A172 (cell line): ENCODE measurements at regions not wholly inside any gene's neighbourhood (a gene's known extent, or its start where the extent isn't known, plus 50 kb on each side); places are given as distances from the start of the nearest gene placed in this dataset.

Source experiments
- DNase-seq: peaks from one replicate; pipeline ENCODE4 v3.0.0-alpha.2; 2015; ENCODE audit warnings: low spot score

DNA sequence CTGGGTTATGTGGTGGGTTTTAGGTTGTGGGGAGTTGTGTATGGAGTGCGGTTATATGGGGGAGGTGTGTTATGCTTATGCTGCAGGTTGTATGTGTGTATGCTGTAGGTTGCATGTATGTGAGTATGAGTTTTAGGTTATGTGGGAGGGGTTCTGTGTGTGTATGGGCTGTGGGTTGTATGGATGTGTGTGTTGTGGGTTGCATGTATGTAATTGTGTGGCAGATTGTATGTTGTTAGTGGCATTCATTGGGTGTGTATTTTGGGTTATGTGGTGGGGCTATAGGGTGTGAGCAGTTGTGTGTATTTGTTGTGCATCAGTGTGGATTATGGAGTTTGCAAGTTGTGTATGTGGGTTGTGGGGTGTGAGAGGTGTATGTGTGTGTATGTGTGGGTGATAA is 277.4 kb downstream of the NPIPA8 start:
- no peak for DNase-seq

DNA sequence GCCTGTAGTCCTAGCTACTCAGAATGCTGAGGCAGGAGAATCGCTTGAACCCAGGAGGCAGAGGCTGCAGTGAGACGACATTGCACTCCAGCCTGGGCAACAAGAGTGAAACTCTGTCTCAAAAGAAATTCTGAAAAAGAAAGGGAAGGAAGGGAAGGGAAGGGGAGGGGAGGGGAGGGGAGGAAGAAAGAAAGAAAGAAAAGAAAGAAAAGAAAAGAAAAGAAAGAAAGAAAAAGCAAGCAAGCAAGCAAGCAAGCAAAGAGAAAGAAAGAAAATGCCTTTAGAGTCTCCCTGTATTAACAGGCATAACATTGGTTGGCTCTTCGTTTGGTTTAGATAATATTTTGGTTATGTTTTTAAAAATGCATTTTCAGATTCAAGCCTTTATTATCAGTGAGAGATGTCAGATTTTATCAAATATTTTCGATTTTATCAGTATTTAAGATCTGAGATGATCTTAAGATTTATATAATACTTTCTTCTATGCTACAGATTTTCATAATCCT is 281.1 kb downstream of the NPIPA8 start:
- no peak for DNase-seq

DNA sequence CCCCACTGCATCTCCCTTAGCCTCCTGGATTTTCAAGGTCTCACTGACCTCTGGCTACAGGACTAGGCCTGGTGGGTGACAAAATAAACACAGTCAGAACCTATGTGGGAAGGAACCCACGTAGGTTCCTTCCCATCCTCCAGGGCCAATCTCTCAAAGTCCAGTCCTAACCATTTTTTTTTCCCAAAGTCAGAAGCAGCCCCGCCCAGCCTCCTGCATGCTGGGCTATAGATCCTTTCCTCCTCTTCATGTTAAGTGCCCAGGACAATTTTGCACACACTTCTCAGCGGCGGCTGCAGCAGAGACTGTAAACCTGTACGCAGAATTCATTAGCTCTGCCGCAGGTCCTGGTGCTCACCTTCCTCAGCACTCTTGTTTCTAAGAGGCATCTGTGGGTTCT is 285.8 kb downstream of the NPIPA8 start:
- DNase-seq, result no peak

DNA sequence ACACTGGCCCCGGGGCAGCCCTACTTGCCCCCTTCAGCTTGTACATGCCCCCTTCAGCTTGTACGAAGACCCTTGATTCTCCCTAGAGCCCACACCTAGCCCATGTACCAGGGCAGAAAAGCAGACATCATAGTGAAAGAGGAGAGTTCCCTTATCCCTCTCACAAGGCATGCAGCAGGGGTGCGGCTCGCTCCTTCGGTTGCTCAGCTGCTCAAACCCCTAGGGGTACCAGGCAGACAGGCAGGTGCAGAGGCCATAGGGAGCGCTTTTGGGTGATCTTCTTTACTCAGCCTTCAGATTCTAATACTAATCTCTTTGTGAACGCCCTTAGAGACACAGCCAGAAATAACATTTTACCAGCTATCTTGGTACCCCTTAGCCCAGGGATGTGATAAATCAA is 286.3 kb downstream of the NPIPA8 start:
- DNase-seq, result no peak

DNA sequence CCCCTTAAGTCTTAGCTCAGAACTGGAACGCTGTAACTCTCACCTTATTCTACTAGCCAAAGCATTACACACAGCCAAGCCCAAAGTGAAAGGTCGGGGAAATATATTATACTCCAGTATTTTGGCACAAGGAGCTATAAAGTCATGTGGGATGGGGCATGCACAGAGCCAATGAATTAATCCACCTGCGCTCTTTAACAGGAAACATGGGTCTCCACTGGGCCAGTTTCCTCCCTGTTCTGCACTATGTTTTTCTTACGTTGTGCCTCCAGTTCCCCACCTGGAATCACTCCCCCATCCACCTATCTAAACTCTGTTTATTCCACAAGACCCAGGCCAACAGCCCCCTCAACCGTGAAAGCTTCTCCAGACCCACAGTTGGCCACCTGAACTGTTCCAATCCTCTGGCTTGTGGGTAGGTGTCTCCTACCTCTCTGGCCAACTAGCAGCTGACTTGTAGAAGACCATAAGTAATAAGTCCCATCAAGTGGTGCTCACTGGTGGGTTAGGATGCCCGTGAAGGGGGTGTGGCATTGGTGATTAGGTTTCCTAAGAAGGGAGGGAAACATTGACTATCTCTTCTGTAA is 286.9 kb downstream of the NPIPA8 start:
- no peak for DNase-seq

DNA sequence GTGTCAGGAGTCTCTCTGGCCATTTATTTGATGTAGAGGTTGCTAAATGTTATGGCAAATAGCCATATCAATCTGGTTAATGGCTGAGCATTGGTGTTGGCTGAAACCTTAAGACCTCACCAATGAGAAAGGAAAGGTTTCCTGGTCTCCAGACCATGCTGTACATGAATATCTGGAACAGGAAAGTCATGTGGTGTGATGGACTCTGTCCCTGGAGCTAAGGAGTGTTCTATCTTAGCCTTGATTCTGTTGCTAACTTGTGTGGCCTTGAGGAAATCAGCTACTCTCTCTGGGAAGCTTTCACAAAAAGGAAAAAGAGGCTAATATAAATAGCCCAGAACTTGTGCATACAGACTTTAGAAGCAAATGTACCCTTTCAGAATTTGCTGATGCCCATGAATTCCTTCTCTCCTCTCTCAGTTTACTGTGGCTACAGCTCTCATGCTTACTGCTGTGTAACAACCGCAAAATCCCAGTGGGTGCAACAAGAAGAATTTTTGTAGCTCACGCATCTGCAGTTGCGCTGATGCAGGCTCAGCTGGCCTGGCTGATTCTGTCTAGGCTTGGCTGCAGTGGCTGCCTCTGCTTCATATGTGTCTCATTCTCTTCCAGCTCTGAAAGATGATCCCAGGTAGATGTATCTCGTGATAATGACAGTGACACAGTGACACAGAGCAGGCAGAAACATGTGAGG is 287.5 kb downstream of the NPIPA8 start:
- no peak for DNase-seq

DNA sequence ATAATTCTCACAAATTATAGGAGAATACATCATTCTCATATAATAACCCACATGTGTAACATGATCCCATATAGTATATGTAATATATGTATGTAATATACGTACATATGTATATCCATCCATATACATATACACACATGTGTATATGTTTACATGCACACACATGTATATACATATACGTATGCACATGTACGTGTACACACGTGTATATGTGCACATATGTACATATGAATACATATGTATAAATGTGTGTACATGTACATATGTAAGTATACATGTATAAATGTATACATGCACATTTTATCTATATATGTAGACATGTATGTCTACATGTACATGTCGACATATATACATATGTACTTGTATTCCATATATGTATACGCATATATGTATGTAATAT is 288.8 kb downstream of the NPIPA8 start:
- no peak for DNase-seq

DNA sequence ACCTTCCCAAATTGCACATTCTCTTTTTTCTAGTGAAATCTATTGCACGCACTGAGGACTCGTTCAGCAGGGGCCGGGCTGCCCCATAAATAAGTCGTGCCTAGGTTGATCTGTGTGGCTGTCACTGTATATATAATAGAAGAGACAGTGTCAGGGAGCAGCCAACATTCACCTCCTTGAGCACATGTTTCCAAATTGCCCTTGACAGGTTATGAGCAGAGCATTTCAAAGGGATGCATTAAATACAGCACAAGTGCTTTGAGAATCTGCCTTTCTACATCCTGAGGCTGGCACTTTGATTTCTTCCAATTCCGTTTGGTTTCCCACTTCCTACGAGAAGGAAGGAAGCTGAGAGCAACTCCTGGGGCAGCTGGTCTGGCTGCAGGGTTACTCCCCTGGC is 291.2 kb downstream of the NPIPA8 start:
- DNase-seq, result no peak

- no peak for DNase-seq
These were observed 294.4 kb downstream of the NPIPA8 start for GRCh38 chr16:18041864-18042834.

DNA sequence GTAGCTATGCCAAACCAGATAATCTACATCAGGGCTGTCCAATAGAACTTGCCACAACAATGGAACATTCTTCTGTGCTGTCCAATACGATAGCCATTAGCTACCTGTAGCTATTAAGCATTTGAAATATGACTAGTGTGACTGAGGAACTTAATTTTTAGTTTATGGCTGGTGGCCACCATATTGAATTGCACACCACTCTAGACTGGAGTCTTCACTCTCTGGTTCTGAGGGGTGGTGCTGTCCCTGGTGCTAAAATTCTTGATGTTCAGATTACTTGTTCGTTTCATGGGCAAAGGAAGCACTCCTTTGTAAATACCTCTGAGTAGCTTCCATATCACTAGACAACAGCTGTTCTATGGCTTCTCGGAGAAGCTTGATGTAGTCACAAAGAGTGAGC is 296.6 kb downstream of the NPIPA8 start:
- no peak for DNase-seq

DNA sequence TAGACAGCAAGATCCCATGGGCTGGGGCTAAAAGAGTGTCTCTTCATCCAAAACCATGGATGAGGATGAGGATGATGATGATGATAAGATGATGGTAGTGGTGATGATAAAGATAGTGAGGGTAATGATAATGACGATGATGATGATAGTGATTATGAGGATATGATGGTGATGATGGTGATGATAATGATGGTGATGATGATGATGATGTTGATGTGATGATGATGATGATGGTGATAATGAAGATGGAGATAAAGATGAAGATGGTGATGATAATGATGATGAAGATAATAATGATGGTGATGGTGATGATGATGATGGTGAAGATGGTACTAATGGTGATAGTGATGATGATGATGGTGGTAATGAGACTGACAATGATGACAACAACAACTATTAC is 299.5 kb downstream of the NPIPA8 start:
- DNase-seq, result no peak

DNA sequence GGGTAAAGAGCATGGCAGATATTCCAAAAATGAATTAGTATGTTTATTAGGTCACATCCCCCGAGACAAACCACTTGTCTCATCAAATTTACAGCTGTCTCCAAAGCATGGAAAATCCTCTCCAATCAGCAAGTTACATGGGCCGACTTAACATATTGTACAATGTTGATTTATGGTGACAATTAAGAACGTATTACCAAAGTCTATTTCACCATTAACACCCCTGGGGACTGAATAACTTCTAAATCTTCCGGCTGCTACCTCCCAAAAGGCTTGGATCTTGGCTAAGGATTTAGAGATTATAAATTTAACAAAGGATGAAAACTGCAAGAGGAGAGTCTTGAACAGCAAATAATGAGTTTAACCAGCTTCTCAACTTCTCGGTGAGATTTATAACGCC is 311.9 kb downstream of the NPIPA8 start:
- DNase-seq, result no peak

GRCh38 chr16:18018376-18018775 is 318.2 kb downstream of the NPIPA8 start:
- DNase-seq, result no peak

DNA sequence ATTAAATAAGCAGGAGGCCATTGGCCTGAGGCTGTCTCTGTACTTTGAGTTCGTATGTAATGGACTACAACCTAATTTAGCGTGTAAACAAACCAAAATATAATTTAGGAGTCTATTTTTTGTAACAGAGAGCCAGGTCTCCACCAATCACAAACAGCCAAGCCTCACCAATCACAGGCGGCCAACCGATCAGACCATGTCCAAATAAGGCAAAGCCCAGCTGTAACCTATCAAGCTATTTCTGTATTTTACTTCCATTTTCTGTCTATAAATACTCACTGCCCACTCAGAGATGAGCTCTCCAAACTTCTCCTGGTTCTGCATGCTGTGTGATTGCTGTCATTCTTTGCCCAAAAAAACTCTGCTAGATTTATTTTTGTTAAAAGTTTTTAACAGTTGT is 322.7 kb downstream of the NPIPA8 start:
- DNase-seq, result no peak

DNA sequence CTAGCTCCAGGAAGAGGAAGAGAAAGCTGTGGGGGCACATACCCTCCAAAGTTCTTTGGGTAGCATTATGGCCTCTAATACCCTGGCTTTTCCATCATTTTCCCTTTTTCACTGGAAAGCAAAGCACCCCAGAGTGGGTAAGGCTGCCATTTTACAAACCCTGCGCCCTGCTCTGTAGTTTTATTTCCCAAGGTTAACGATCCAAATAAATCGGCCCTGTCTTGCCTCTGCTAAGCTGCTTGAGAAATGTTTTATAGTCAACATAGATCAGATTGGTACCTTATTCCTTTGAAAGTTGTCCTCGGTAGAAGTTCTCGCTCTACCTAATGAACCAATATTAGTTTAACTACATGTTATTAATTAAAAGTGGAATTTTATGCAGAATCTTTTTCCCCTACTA is 328.2 kb downstream of the NPIPA8 start:
- no peak for DNase-seq

DNA sequence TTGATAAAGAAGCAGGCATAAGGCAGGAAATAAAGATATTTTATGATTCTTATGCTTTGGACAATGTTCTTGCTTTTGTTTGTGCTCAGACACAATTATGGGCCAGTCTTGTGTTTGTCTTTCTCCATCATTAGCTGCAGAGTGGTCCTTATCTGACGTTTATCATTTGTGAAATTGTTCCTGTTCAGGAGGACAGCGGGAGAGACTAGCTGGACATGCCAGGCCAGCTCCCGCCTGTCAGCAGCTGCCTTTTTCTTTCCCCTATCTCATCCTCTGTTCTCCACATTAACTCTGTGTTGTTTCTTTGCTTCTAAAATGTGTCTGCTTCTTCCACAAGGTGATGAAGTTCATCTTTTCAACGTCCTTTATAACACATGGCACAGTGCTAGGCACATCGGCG is 333.5 kb downstream of the NPIPA8 start:
- DNase-seq, result no peak

- DNase-seq, result no peak
These were observed 337.5 kb downstream of the NPIPA8 start for GRCh38 chr16:17998996-17999395.

- DNase-seq, result no peak
These were observed 338.0 kb downstream of the NPIPA8 start for GRCh38 chr16:17998550-17998949.

DNA sequence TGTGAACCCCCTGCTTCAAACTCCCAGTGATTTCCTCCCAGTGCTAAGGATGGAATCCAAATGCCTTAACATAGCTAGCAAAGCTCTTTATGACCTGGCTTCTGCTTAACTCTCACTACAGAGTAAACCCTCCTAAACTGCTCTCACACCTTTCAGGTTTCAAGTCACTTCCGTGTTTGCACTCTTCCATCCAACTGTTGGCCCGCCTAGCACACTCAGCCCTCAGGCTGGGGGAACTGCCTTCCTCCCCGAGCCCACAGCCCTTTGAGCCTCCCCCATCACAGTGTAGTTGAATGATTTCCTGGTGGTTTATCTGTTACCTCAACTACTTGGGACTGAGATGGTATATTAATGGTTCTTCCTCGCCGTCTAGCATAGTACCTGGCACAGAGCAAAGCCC is 342.5 kb downstream of the NPIPA8 start:
- DNase-seq, result no peak

DNA sequence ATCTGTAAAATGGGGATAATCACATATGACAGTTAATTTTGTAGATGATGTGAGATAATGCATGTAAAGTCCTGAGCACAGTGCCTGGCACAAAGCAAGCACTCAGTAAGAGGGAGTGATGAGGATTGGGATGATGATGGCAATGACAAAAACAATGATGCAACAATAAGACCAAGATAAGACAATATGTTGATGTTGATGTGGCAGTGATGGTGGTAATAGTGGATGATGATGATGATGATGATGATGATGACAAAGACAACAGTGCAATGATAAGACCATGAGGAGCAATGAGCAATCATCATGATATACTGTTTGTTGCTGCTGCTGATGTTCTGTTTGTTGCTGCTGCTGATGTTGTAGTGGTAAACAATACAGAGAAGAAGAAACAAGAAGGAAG is 344.1 kb downstream of the NPIPA8 start:
- DNase-seq, result no peak

DNA sequence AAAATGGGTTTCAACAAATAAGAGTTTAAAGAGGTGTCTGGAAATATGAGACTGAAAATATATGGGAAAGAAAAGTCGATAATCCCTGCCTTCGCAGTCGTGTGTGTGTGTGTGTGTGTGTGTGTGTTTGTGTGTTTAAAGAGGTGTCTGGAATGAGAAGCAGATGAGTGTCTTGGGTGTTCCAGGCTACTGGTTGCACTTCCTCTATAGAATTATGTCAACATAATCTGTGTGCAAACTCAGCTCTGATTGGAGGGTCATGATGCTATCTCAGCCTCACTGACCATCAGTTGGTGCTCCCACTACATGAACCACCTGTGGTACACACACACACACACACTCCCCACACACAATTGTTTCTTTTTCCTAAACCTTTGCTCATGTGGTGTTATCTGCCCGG is 347.3 kb downstream of the NPIPA8 start:
- DNase-seq, result no peak

DNA sequence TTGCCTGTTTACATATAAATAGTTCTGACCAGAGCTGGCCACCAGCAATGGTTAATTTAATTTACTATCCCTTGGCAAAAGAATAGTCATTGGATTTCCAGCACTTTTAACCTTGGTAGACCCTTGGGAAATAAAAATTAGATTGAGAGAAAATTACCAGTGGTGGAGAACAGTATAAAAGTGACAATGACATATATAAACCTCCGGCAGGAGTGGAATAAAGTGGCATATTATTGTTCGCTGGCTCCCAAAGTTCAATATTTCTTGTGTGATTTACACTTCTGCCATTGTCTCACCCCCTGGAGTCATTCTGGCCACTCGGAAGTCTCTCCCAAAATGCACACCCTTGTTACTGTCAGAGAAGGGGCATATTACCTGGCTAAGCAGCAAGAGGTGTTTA is 347.7 kb downstream of the NPIPA8 start:
- DNase-seq, result no peak

DNA sequence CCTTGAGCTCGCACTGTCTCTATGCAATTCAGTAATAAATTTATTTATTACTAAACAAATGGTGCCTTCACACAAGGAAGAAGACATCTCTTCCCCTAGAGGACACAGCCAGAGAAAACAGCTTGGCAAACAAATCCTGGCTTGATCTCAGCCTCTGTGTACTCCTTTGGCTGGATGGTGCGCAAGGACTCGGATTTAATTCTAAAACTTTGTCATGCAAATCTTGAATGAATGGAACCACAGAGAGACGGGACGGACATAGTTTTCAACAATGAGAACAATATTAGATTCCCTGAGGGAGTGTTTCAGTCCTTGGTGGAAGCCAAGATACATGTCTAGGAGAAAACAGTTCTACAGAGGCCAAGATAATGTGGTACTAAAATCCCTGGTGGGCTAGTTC is 349.5 kb downstream of the NPIPA8 start:
- no peak for DNase-seq
